H9 (cell line): ENCODE measurements at regions not wholly inside any gene's neighbourhood (a gene's known extent, or its start where the extent isn't known, plus 50 kb on each side); places are given as distances from the start of the nearest gene placed in this dataset.

Experiments
- DNase-seq: peaks from one replicate; pipeline ENCODE4 v3.0.0-alpha.2; 2017
- H2AFZ ChIP-seq: one replicate; pipeline ENCODE4 v1.6.1; 2013; ENCODE audit warnings: mild to moderate bottlenecking, low read length, control low read depth, moderate library complexity
- H2AK5ac ChIP-seq: 2 replicates; pipeline ENCODE4 v1.6.1; 2013; ENCODE audit warnings: low read length, control low read depth, mixed read lengths; ENCODE audit not compliant: insufficient read length
- H2BK120ac ChIP-seq: one replicate; pipeline ENCODE4 v1.6.1; 2013; ENCODE audit warnings: low read depth, mild to moderate bottlenecking, low read length, control low read depth, inconsistent platforms; ENCODE audit not compliant: poor library complexity, severe bottlenecking
- H2BK12ac ChIP-seq: 2 replicates; pipeline ENCODE4 v1.6.1; 2013; ENCODE audit warnings: low read length, control low read depth, mixed read lengths, low read depth; ENCODE audit not compliant: insufficient read length
- H2BK15ac ChIP-seq: 2 replicates; pipeline ENCODE4 v1.6.1; 2013; ENCODE audit warnings: low read depth, low read length, control low read depth
- H2BK20ac ChIP-seq: one replicate; pipeline ENCODE4 v1.6.1; 2013; ENCODE audit warnings: low read depth, mild to moderate bottlenecking, low read length, control low read depth, inconsistent platforms; ENCODE audit not compliant: poor library complexity, severe bottlenecking
- H2BK5ac ChIP-seq: 2 replicates; pipeline ENCODE4 v1.6.1; 2013; ENCODE audit warnings: low read length, control low read depth, mixed read lengths; ENCODE audit not compliant: insufficient read length
- H3K14ac ChIP-seq: 2 replicates; pipeline ENCODE4 v1.6.1; 2013; ENCODE audit warnings: low read length, control low read depth; ENCODE audit not compliant: insufficient read depth
- H3K18ac ChIP-seq: 2 replicates; pipeline ENCODE4 v1.6.1; 2013; ENCODE audit warnings: low read depth, mild to moderate bottlenecking, mixed read lengths, low read length, control low read depth; ENCODE audit not compliant: insufficient read length
- H3K23ac ChIP-seq: 2 replicates; pipeline ENCODE4 v1.6.1; 2013; ENCODE audit warnings: low read length, control low read depth, mixed read lengths, low read depth; ENCODE audit not compliant: insufficient read length
- H3K23me2 ChIP-seq: 2 replicates; pipeline ENCODE4 v1.6.1; 2013; ENCODE audit warnings: low read depth, mild to moderate bottlenecking, mixed read lengths, low read length, control low read depth; ENCODE audit not compliant: insufficient read length, poor library complexity, severe bottlenecking
- H3K27ac ChIP-seq: 2 replicates; pipeline ENCODE4 v1.5.1; 2013; ENCODE audit warnings: low read length, control low read depth, mixed read lengths, low read depth; ENCODE audit not compliant: insufficient read length
- H3K27me3 ChIP-seq: 2 replicates; pipeline ENCODE4 v1.6.1; 2013; ENCODE audit warnings: low read length, control low read depth, inconsistent platforms; ENCODE audit not compliant: insufficient read depth
- H3K4ac ChIP-seq: 2 replicates; pipeline ENCODE4 v1.6.1; 2013; ENCODE audit warnings: low read depth, mild to moderate bottlenecking, control low read depth, inconsistent platforms, low read length, moderate library complexity
- H3K4me1 ChIP-seq: 2 replicates; pipeline ENCODE4 v1.6.1; 2013; ENCODE audit warnings: low read length, control low read depth, inconsistent platforms; ENCODE audit not compliant: insufficient read depth
- H3K4me2 ChIP-seq: 2 replicates; pipeline ENCODE4 v1.6.1; 2013; ENCODE audit warnings: low read length, control low read depth, mixed read lengths; ENCODE audit not compliant: insufficient read length, insufficient read depth
- H3K56ac ChIP-seq: 2 replicates; pipeline ENCODE4 v1.6.1; 2013; ENCODE audit warnings: low read depth, mild to moderate bottlenecking, mixed read lengths, low read length, control low read depth; ENCODE audit not compliant: insufficient read length
- H3K79me1 ChIP-seq: 2 replicates; pipeline ENCODE4 v1.6.1; 2013; ENCODE audit warnings: low read depth, mild to moderate bottlenecking, moderate library complexity, low read length, control low read depth, inconsistent platforms; ENCODE audit not compliant: insufficient read depth, poor library complexity, severe bottlenecking
- H3K79me2 ChIP-seq: 2 replicates; pipeline ENCODE4 v1.6.1; 2013; ENCODE audit warnings: low read length, control low read depth, inconsistent platforms; ENCODE audit not compliant: insufficient read depth
- H3K9ac ChIP-seq: 2 replicates; pipeline ENCODE4 v1.6.1; 2013; ENCODE audit warnings: low read length, control low read depth, mixed read lengths; ENCODE audit not compliant: insufficient read length; ENCODE audit errors: extremely low read depth
- H3K9me3 ChIP-seq: one replicate; pipeline ENCODE4 v1.6.1; 2013; ENCODE audit warnings: low read depth, low read length, inconsistent platforms; ENCODE audit not compliant: control insufficient read depth
- H3T11ph ChIP-seq: one replicate; pipeline ENCODE4 v1.6.1; 2013; ENCODE audit warnings: mild to moderate bottlenecking, low read length, control low read depth, inconsistent platforms
- H4K20me1 ChIP-seq: one replicate; pipeline ENCODE4 v1.6.1; 2013; ENCODE audit not compliant: control insufficient read depth, insufficient read length, insufficient read depth
- H4K5ac ChIP-seq: 2 replicates; pipeline ENCODE4 v1.6.1; 2013; ENCODE audit warnings: low read depth, mild to moderate bottlenecking, mixed read lengths, low read length, control low read depth; ENCODE audit not compliant: insufficient read length
- H4K8ac ChIP-seq: replicated peaks from 2 replicates; pipeline ENCODE4 v1.6.1; 2013; ENCODE audit warnings: low read length, control low read depth, mixed read lengths, low read depth; ENCODE audit not compliant: insufficient read length
- H4K91ac ChIP-seq: 2 replicates; pipeline ENCODE4 v1.6.1; 2013; ENCODE audit warnings: low read depth, mild to moderate bottlenecking, moderate library complexity, mixed read lengths, low read length, control low read depth; ENCODE audit not compliant: insufficient read length
- H3K27ac Mint-ChIP-seq, 3 experiments: 2 replicates in 2 of 3; 3 replicates in 1 of 3; pipeline ENCODE4 v1.8.0; 2020 to 2021; ENCODE audit warnings: mixed read lengths in 3 of 3, mild to moderate bottlenecking in 1 of 3, moderate library complexity in 1 of 3
- H3K27me3 Mint-ChIP-seq: 2 replicates; pipeline ENCODE4 v1.8.0; 2021; ENCODE audit warnings: low read depth, mild to moderate bottlenecking, moderate library complexity, mixed read lengths
- H3K36me3 Mint-ChIP-seq, 3 experiments: 2 replicates in 2 of 3; 3 replicates in 1 of 3; pipeline ENCODE4 v1.8.0; 2020 to 2021; ENCODE audit warnings: low read depth in 3 of 3, mixed read lengths in 3 of 3; ENCODE audit not compliant: insufficient read depth in 1 of 3
- H3K4me1 Mint-ChIP-seq, 2 experiments: 2 replicates each; pipeline ENCODE4 v1.8.0; 2020; ENCODE audit warnings: mixed read lengths in 2 of 2
- H3K4me3 Mint-ChIP-seq, 2 experiments: 2 replicates in 1 of 2; 3 replicates in 1 of 2; pipeline ENCODE4 v1.8.0; 2020 to 2021; ENCODE audit warnings: mild to moderate bottlenecking in 2 of 2, mixed read lengths in 2 of 2, moderate library complexity in 1 of 2
- H3K9me3 Mint-ChIP-seq, 2 experiments: 2 replicates in 1 of 2; 3 replicates in 1 of 2; pipeline ENCODE4 v1.8.0; 2020; ENCODE audit warnings: mild to moderate bottlenecking in 2 of 2, mixed read lengths in 2 of 2, moderate library complexity in 1 of 2
- CTCF ChIP-seq: fragments of 200-600 bp; sonication (generic); conservative IDR thresholded peaks from 3 replicates; pipeline ENCODE4 v1.8.0; 2021; ENCODE audit warnings: antibody characterized with exemption, mild to moderate bottlenecking
- WGBS: extraction: QIAGEN DNeasy Blood & Tissue Kit; methylation state at CpG from one replicate; pipeline ENCODE4 v1.1.7; 2013; ENCODE audit warnings: missing lambda C conversion rate, low lambda C conversion rate, mixed read lengths; ENCODE audit not compliant: insufficient read length; ENCODE audit errors: extremely low coverage; 5-methylcytosine and 5-hydroxymethylcytosine counted together

- Histone ChIP-seq H3K9me3 (no peaks in the 10 kb centered on the region), H2AFZ (no peak overlapping the region), H4K91ac (no peak overlapping the region), H3K27me3 (no peaks in the 10 kb centered on the region), H3K27ac (no peak overlapping the region), H3K18ac (no peak overlapping the region), H2BK12ac (no peak overlapping the region), H2BK120ac (no peak overlapping the region), H4K5ac (no peak overlapping the region), H3T11ph (no peak overlapping the region), H2BK20ac (no peak overlapping the region), H2BK15ac (no peak overlapping the region), H3K4me2 (no peak overlapping the region), H3K4ac (no peak overlapping the region), H3K56ac (no peak overlapping the region), H4K20me1 (no peaks in the 10 kb centered on the region), H3K79me1 (no peaks in the 10 kb centered on the region), H4K8ac (no peak overlapping the region), H2AK5ac (no peak overlapping the region), H2BK5ac (no peak overlapping the region), H3K23ac (no peak overlapping the region), H3K23me2 (no peaks in the 10 kb centered on the region), H3K79me2 (no peaks in the 10 kb centered on the region), H3K9ac (no peak overlapping the region), H3K4me1 (no peaks in the 10 kb centered on the region; the same call in 1 of the 2 replicates), H3K14ac (no peak overlapping the region)
- WGBS = no CpG with 5 or more reads among the region's 4 CpGs
- no peak for TF ChIP-seq CTCF
- DNase-seq = no peak
- H3K4me1 Mint-ChIP-seq = peaks cover 10% of the 10 kb centered on the region in 2 experiments
- H3K27me3 Mint-ChIP-seq = no peaks in the 10 kb centered on the region
- no peaks in the 10 kb centered on the region; a peak in 1 of 7 replicates for H3K36me3 Mint-ChIP-seq
- no peaks in the 10 kb centered on the region for H3K9me3 Mint-ChIP-seq
- no peak overlapping the region for H3K4me3 Mint-ChIP-seq
- H3K27ac Mint-ChIP-seq = no peak overlapping the region
Observed at GRCh38 chr2:59920307-59920706, 633.1 kb downstream of the BCL11A start.
